Suppressor macrophage treated with lipopolysaccharide for 4 hours (primary cell): ENCODE measurements at regions not wholly inside any gene's neighbourhood (a gene's known extent, or its start where the extent isn't known, plus 50 kb on each side); places are given as distances from the start of the nearest gene placed in this dataset.
A peak's percentile ranks its signal among the peaks of the same experiment; 100 is the strongest.
"Not testable (repeated sequence)": the region's sequence is repeated elsewhere in the genome, so short reads cannot be mapped to it uniquely, and the experiment has no call there.

Source experiments
- DNase-seq: peaks from one replicate; pipeline ENCODE4 v3.0.0-alpha.2; 2020

DNA sequence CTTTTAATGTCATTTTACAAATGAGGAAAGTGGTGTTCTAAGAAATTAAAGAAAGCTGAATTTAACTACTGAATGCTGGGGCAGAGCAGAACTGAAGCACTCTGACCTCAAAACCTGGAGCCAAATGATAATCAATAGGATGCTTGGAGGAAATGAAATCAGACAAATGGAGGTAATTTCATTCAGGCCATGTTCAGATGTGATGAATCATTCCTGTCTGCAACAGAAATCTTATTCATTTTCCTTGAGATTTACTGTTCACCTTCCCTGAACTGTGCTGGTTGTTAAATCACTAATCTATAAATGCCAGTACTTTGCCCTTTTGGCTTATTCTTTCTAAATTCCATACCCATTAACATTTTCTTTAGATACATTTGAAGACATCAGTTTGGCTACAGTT, 85.6 kb upstream of the SNX7 start:
- no peak for DNase-seq

DNA sequence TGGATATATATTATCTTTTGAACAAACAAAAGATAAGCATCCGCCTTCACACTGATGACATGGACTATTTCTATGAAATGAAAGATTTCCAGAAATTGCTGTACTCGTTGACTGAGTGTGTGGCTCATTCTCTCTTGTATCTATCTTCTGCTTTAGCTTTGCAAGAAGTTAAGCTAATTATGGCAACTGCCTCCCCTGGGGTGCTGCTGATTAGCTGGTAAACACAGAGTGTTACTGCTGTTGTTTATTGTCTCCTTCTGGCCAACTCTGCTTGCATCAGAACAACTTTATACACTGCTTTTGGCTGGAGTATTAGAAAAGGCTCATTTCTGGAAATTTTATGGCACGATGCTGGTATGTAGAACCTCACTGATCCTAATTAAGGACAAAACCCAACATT, 95.6 kb upstream of the SNX7 start:
- no peak for DNase-seq

DNA sequence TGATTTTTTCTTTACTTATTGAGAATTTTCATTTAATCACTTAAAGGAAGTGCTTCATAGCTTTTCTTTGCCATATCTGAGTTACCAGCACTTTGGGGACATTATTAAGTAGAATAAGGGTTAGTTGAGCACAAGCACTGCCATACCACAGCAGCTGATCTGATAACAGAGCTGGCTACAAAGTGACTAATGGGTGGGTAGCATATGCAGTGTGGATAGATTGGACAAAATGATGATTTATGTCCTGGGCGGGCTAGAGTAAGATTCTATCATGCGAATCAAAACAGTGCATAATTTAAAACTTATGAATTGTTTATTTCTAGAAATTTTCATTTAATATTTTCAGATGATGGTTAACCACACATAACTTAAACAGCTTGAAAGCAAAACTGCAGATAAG, 102.2 kb upstream of the SNX7 start:
- no peak for DNase-seq

DNA sequence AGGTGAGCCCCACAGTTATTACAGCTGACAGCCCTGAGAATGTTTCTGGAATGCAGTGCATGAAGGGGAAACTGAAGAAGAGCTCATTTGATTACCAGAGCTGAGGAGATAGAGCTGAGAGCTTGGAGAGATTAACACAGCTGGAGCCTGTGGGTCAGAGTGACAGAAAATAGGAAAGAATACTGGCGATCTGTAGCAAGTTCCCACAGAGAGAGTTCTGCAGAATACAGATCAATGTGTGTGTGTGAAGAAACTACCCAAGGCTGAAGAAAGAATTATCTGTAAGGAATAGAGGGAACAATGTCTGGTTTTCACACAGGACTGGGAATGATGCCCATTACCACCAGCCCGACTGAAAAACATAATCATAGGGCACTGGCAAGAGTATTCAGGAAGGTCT, 103.6 kb upstream of the SNX7 start:
- no peak for DNase-seq

DNA sequence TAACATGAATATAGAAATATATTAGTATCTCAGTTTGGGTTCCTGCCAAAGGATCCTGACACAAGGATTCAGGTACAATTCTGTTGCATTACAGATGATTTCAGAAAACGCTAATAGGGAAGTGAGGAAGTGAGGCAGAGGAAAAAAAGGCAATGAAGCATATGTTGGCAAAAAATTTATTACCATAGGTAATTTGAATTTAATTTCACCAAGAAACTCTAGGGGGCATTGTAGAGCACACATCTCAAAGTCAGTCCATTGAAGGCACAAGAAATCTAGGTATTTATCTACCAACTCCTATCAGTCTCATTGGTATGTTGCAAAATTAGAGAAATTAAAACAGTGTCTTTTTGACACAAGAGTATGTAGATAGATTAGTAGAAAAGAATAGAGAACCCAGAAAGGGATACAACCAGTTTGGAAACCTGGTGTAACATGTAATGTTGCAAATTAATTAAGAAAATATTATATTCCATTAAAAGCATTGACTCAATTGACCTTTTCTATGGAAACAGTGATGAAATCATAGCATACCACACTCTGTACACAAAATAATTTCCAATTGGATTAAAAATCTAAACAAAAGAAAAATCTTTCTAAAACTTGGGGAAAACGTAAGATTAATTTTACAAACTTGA, 104.9 kb upstream of the SNX7 start:
- DNase-seq: peak; percentile 13

DNA sequence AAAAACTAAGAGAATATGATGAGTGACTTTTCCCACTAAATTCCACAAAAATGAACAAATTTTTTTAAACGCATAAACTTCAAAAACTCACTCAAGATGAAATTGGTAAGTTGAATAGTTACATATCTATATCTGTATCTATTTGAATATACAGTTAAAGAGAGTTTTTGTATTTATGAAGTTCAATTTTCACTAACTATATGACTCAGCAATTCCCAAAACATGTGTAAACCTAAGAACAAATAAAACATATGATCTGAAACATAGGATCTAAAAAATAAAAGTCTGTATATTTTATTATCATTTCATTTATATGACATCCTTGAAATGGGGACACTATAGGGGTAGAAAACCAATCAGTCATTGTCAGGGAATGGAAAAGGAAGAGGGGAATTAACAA, 105.7 kb upstream of the SNX7 start:
- DNase-seq: no peak

DNA sequence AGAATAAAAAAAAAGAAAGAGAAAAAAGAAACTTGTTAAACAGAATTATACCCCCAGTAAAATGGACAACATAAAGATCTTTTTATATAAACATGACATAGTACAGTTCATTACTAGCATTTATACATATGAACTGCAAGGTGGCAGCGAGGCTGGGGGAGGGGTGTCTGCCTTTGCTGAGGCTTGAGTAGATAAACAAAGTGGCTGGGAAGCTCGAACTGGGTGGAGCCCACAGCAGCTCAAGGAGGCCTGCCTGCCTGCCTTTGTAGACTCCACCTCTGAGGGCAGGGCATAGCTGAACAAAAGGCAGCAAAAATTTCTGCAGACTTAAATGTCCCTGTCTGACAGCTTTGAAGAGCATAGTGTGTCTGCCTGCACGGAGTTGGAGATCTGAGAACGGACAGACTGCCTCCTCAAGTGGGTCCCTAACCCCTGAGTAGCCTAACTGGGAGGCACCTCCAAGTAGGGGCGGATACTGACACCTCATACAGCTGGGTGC, 108.9 kb upstream of the SNX7 start:
- not testable (repeated sequence) for DNase-seq

DNA sequence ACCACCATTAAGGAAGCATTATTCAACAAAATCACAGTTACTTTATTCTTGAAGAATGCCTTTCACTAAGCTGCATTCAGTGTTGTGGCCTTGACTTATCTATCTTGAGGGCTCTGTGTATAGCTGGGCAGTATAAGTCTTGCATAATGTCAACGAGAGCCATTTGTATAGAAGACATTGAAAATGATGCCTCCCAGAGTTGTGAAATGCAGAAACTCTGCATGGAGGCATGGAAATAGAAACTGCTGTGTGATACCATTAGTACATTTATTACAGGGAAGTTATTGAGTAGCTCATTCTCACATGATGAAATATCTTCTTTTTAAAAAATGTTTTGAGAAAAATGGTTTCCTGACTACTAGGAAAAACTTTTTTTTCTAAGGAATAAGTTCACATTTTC, 111.4 kb upstream of the SNX7 start:
- peak; percentile 1 for DNase-seq

DNA sequence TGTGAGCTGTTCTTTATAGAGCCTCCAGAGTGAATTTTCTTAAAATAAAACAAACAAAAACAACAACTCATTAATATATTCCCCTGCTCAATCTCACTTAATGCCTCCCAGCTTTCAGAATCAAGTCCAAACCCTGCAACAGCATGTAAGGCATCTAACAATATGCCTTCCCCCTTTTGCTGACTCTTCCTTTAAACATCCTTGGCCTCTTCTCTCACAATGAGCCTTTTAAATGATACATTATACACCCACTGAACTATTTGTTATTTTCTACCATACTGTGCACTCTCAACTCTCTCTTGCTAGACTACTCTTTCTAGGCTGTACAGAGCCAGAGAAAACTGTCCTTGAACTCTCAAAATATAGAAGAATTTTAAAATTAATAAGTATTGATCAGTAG, 115.2 kb upstream of the SNX7 start:
- DNase-seq: no peak

DNA sequence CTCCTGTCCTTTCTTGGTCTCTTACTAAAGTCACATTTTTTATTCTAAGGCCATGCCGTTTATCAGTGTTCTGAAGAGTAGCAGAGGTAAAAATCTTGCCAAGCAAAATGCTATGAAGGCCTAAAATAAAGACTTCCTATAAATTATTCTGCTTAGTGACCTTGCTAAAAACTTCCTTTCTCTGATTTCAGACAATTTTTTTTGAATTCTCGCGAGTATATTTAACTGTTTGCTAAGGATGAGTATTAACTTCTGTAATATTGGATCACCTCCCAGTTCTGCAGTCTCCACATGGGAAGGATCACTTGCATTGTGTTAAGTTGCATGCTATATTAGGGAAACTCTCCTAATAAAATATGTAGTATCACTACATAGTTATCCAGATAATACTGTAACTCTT, 123.4 kb upstream of the SNX7 start:
- no peak for DNase-seq

DNA sequence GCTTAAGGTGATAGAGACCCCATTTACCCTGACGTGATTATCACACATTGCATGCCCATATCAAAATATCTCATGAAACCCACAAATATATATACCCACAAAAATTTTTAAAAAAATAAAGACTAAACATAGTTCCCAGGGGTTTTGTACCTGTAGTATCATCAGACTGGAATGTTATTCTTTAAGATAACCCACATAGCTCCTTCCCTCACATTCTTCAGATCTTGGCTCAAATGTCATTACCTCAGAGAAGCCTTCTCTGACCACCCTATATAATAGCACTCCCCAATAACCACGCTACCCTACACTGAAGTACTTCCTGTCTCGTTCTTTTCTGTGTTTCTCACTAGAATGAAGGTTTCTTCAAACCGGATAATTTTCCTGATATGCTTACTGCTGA, 138.3 kb upstream of the SNX7 start:
- DNase-seq: no peak

DNA sequence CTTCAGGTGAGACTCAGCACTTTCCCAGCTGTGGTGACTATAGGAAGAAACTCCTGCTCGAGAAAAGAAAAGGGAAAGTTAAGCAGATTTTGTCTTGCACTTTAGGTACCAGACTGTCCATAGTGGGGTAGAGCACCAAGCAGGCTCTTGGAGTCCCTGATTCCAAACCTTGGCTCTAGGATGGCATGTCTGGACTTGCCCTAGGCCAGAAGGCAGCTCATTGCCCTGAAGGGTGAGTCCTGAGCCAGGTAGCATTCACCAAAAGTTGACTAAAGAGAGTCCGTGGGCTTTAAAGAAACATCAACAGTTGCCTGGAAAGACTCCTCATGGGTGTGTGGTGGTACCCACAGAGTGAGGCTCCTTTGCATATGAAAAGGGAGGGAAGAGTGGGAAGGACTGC, 145.2 kb upstream of the SNX7 start:
- no peak for DNase-seq

DNA sequence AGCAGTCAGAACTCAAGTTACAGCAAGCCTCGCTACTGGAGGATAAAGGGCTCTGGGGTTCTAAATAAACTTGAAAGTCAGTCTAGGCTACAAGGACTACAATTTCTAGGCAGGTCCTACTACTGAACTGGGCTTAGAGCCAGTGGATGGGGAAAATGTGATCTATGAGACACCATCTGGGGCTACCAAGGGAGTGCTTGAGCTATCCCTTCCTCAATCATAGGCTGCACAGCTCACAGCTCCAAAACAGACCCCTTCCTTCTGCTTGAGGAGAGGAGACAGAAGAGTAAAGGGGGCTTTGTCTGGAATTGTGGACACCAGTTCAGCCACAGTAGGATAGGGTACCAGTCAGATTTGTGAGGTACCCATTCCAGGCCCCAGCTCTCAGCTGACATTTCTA, 145.8 kb upstream of the SNX7 start:
- DNase-seq: no peak

DNA sequence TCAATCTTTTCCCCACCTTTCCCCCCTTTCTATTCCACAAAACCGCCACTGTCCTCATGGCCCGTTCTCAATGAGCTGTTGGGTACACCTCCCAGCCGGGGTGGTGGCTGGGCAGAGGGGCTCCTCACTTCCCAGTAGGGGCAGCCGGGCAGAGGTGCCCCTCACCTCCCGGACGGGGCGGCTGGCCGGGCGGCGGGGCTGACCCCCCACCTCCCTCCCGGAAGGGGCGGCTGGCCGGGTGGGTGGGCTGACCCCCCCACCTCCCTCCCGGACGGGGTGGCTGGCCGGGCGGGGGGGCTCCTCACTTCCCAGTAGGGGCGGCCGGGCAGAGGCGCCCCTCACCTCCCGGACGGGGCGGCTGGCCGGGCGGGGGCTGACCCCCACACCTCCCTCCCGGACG, 149.3 kb upstream of the SNX7 start:
- not testable (repeated sequence) for DNase-seq

DNA sequence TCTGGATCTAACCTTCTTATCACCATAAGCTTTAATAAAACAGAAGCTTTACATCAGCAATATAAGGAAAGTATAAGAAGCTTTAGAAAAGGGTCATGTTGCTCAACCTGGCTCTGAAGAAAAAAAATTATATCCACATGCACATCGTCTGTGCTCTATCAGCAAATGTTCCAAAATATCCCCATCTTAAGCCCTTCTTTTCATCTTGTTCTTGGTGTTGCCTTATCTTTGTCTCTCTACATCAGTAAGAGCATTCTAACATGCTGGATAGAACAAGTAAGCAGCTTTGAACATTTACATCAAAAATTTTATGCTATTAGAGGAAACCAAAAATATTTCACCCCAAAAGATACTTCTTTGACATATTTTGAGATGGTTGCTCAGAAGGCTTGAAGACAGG, 157.8 kb upstream of the SNX7 start:
- no peak for DNase-seq

DNA sequence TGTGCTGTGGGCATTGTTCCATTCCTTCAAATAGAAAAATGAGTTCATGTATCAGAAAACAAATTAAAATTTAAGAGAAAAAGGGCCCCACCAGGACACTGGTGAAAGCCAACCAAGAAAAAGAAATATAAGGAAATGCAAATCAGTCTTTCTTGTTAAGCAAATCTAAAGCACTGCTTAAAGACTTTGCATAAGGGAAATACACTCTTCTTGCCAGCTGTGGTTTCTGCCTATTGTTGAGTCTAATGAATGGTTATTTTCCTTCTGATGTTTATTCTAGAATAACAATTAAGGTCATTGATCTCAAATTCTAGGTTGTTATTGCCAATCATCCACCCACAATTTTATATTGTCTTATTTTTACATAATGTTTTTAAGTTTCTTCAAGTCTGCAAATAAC, 158.6 kb upstream of the SNX7 start:
- no peak for DNase-seq

DNA sequence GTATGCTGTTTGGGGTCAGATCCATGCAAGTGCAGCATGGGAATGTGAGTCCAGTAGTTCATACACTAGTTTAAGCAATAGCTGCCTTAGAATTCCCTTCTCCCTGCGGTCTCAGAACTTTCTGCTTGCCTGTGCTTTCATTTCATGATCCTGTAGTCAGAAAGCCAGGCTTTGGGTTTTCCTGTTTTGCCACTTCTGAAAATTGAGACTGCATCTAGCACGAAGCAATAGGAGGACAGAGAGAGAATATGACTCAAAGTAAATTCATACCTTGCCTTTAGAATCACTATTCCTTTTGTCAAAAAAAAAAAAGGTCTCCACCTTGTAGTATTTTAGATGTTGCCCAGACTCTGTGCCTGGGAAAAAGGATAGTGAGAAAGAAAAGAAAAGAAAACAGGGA, 161.2 kb upstream of the SNX7 start:
- no peak for DNase-seq

DNA sequence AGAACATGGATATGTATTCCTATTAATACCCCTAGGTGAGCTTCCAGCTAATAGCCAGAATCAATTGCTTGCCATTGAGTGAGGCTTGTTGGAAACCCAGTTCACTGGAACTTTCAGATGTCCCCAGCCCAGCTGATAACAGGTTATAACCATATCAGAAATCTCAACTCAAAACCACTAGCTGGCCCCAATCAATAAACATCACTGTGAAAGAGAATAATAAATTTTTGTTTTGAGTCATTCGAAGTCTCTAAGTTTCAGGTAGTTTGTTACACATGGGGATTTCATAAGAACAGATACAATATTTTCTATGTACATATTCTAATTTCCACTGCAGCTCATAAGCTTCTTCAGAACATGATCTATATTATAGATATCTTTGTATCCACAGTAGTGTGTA, 162.9 kb upstream of the SNX7 start:
- DNase-seq: no peak

DNA sequence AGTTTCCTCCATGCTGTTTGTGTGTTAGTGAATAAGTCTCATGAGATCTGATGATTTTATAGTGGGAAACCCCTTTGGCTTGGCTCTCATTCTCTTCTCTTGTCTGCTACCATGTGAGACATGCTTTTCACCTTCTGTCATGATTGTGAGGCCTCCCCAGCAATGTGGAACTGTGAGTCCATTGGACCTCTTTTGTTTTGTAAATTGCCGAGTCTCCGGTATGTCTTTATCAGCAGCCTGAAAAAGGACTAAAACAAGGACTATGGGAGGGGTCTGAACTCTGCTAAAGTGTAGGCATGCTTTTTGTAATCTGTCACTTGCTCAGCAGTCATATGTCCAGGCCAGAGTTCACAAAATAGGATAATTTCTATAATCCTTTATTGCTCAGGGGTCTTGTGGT, 164.0 kb upstream of the SNX7 start:
- no peak for DNase-seq

DNA sequence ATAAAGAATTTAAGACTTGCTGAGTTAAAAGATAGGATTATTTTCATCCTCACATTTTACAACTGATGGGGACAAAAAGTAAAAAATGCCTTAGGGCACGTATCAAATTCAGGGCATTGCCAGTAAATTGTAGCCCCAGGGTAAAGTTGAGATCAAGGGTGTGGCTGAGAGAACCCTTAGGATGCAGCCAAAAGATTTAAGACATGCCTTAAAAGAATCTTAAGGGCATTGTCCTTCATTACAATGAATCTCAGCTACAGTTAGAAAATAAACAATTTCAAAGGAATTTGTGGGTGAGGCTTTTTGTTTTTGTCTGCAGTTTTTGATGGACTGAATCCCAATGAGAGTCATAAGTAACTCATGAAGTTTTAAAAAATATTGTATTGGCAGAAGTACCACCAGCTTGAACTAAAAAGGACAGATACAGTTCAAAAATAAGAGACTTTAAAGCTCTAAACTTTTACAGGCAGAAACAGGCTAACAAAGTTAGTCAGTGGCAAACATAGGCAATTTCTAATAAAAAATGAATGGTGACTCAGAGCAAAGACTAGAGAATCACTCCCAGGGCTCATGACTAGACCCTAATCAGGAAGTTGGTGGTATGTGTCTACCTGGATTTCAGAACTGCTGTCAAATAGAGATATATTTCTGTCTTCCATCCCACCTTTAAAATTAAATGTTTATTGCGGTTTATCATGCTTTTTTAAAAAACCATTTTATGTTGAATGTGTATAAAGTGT, 165.1 kb upstream of the SNX7 start:
- no peak for DNase-seq

DNA sequence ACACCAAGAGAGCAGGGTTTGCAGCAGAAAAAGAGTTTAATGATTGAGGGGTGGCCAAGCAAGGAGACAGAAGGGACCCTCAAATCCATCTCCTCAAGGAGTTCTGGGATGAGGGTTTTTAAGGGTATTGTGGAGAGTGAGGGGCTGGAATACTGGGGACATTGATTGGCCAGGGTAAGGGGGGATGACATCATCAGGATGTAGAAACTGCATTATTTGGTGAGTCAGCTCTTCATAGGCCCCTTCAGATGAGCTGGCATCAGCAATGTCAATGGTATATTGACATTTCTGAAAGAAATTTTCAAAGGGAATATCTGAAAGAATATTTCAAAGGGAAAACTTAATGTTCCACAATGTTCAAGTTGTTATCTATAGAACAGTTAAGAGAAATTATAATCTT, 168.1 kb upstream of the SNX7 start:
- no peak for DNase-seq

DNA sequence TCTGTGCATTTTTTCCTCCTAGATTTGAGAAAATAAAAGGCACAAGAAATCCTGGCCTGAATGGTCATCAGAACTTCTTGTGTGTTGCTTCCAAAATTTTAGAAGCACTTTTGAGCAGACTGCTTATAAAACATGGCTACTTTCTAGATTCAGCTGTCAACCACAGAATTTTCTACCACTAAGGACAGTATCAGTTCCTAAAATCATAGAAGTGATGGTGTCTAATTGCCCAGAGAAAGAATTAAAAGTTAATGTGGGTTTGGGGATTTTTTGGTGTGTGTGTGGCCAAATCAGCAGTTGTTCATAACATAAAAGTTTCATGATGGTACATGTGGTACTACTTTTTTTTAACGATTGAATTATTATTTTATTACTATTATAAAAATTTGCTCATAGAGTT, 171.4 kb upstream of the SNX7 start:
- no peak for DNase-seq

DNA sequence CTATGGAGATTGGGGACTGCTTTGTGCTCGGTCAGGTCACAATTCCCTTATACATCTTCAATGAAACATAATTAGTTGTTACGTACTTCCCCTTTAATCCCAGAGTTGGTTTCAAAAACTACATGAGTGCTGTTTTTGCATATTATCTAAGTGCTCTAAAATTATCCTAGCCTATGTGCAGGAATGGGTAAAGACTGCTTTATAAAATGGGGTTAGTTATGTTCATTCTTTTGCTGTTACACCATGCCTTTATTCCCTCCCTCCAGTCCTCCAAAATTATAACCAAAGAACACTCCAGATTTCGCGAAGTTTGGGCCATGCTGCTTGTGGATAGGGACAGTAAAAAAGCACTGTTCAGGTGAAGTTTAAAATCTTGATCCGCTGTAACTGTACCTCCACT, 173.9 kb upstream of the SNX7 start:
- no peak for DNase-seq

DNA sequence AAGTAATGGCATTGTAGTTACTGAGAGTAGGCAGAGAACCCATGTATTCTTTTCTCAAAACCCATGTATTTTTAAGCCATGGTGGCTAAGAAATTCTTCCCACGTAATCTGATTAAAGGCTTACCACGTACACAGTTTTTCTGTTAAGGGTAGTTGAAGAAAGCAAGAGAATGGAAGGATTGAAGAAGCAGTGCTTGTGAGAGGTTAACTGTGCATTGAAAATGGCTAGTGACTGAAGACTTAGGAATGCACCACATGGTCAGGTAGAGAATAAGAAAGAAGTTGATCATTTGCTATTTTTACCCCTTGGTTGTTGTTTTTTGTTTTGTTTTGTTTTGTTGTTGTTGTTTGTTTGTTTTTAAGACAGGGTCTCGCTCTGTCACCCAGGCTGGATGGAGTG, 178.9 kb upstream of the SNX7 start:
- no peak for DNase-seq

DNA sequence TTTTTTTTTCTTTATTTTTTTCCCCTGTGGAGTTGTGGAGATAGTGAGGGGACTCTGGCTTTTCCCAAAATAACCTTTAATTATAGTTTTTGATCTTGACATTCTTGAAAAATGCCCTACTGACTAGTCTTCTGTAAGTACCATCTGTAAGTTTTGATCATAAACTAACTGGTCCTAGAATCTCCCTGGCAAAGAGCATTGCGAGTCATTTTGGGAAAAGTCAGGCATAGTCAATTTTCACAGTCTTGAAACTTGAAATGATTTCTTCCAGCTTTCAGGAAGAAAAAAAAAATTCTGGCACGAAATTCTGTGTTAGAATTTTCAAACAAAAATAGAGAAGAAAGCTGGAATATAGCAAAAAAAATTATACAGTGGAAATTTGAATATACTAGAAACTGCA, 181.2 kb upstream of the SNX7 start:
- no peak for DNase-seq
